Activated CD8-positive, alpha-beta T cell treated with anti-CD3 and anti-CD28 coated beads for 36 hours (primary cell): ENCODE measurements at regions not wholly inside any gene's neighbourhood (a gene's known extent, or its start where the extent isn't known, plus 50 kb on each side); places are given as distances from the start of the nearest gene placed in this dataset.

Source experiments
- ATAC-seq: fragments of 200-7000 bp; cut with Tn5 transposase; one replicate; pipeline ENCODE4 v1.10.0; 2021; ENCODE audit warnings: mild to moderate bottlenecking, moderate library complexity
- CTCF ChIA-PET: fragments of 350-600 bp; sonication (Branson Sonifier 250); formaldehyde crosslinking; loops from one replicate; lab custom pipeline; 2021; ENCODE audit warnings: antibody characterized with exemption; lab: Charles Lee
- POLR2A ChIA-PET: fragments of 350-600 bp; sonication (Branson Sonifier 250); formaldehyde crosslinking; loops from one replicate; lab custom pipeline; 2021; ENCODE audit warnings: antibody characterized with exemption; lab: Charles Lee
- DNase-seq: peaks from one replicate; pipeline ENCODE4 v3.0.0-alpha.2; 2020
- H3K27ac Mint-ChIP-seq: one replicate; pipeline ENCODE4 v1.8.0; 2021; ENCODE audit warnings: mild to moderate bottlenecking, mixed read lengths
- H3K27me3 Mint-ChIP-seq: one replicate; pipeline ENCODE4 v1.8.0; 2021; ENCODE audit warnings: mixed read lengths
- H3K36me3 Mint-ChIP-seq: one replicate; pipeline ENCODE4 v1.8.0; 2021; ENCODE audit warnings: low read depth, mixed read lengths
- H3K4me1 Mint-ChIP-seq: one replicate; pipeline ENCODE4 v1.8.0; 2021; ENCODE audit warnings: low read depth, mixed read lengths
- H3K4me3 Mint-ChIP-seq: one replicate; pipeline ENCODE4 v1.8.0; 2021; ENCODE audit warnings: mild to moderate bottlenecking, moderate library complexity, mixed read lengths
- H3K9me3 Mint-ChIP-seq: one replicate; pipeline ENCODE4 v1.8.0; 2021; ENCODE audit warnings: mixed read lengths
- CTCF ChIP-seq: fragments of 200-600 bp; IDR thresholded peaks from one replicate; pipeline ENCODE4 v1.8.0; 2022; ENCODE audit warnings: antibody characterized with exemption, mild to moderate bottlenecking
- intact Hi-C: fragments of 100-400 bp; cut with micrococcal nuclease; formaldehyde crosslinking; loops from one replicate; pipeline ENCODE4 v1.10.0; 2022

- Mint-ChIP-seq H3K9me3 (peaks cover 2% of the 10 kb centered on the region), H3K27ac (no peak overlapping the region), H3K4me1 (no peaks in the 10 kb centered on the region), H3K27me3 (no peaks in the 10 kb centered on the region), H3K4me3 (no peak overlapping the region), H3K36me3 (no peaks in the 10 kb centered on the region)
- DNase-seq (no peak), ATAC-seq (no peak)
- intact Hi-C loops: no loop called here
- ChIA-PET POLR2A (no interaction called here), CTCF (interaction anchor here (1.2 to 1.3 kb wide), 2 partner anchors 29 to 350 kb away, joined by 4 read pairs; no protein-coding TSS in a partner anchor)
- no peak for TF ChIP-seq CTCF
These were observed 222.7 kb upstream of the ZMIZ1 start for GRCh38 chr10:78846071-78846470.

GRCh38 chr10:78846760-78847159 is 222.0 kb upstream of the ZMIZ1 start:
- peaks cover 2% of the 10 kb centered on the region for H3K9me3 Mint-ChIP-seq
- CTCF ChIA-PET: interaction anchor here (1.2 kb wide), 1 partner anchor 28 kb away, joined by 4 read pairs; no protein-coding TSS in a partner anchor
- POLR2A ChIA-PET: no interaction called here

GRCh38 chr10:78847485-78847884 is 221.3 kb upstream of the ZMIZ1 start:
- no peak for DNase-seq
- CTCF ChIA-PET: interaction anchor here (1.2 kb wide), 1 partner anchor 27 kb away, joined by 4 read pairs; no protein-coding TSS in a partner anchor
- intact Hi-C loops: no loop called here
- Mint-ChIP-seq H3K9me3 (peaks cover 2% of the 10 kb centered on the region), H3K27me3 (no peaks in the 10 kb centered on the region), H3K4me3 (no peak overlapping the region), H3K36me3 (no peaks in the 10 kb centered on the region), H3K4me1 (no peaks in the 10 kb centered on the region), H3K27ac (no peak overlapping the region)
- ATAC-seq: no peak
- no peak for TF ChIP-seq CTCF
- POLR2A ChIA-PET: no interaction called here

More at GRCh38 chr10:78846760-78847159, 222.0 kb upstream of the ZMIZ1 start:
- DNase-seq (no peak), ATAC-seq (no peak)
- TF ChIP-seq CTCF: no peak
- no peaks in the 10 kb centered on the region for H3K4me1 Mint-ChIP-seq
- intact Hi-C loops: no loop called here
- H3K27me3 Mint-ChIP-seq: no peaks in the 10 kb centered on the region
- H3K27ac Mint-ChIP-seq: no peak overlapping the region
- H3K36me3 Mint-ChIP-seq: no peaks in the 10 kb centered on the region
- no peak overlapping the region for H3K4me3 Mint-ChIP-seq

- intact Hi-C loops: no loop called here
- no peaks in the 10 kb centered on the region for H3K9me3 Mint-ChIP-seq
- no peak for ATAC-seq
- H3K36me3 Mint-ChIP-seq: no peaks in the 10 kb centered on the region
- H3K4me1 Mint-ChIP-seq: no peaks in the 10 kb centered on the region
- DNase-seq: no peak
- H3K27ac Mint-ChIP-seq: no peak overlapping the region
- TF ChIP-seq CTCF: no peak
- no peaks in the 10 kb centered on the region for H3K27me3 Mint-ChIP-seq
- no peak overlapping the region for H3K4me3 Mint-ChIP-seq
- POLR2A ChIA-PET: no interaction called here
- CTCF ChIA-PET: interaction anchor here (0.7 kb wide), 1 partner anchor 346 kb away, joined by 3 read pairs; no protein-coding TSS in a partner anchor
These were observed 219.7 kb upstream of the ZMIZ1 start for GRCh38 chr10:78849115-78849514.

- DNase-seq (no peak), ATAC-seq (no peak)
- H3K27me3 Mint-ChIP-seq: no peaks in the 10 kb centered on the region
- no peaks in the 10 kb centered on the region for H3K9me3 Mint-ChIP-seq
- CTCF ChIA-PET: interaction anchor here (0.7 kb wide), 1 partner anchor 16 kb away, joined by 3 read pairs; no protein-coding TSS in a partner anchor
- POLR2A ChIA-PET: interaction anchor here (0.6 kb wide), 1 partner anchor 195 kb away, joined by 4 read pairs; no protein-coding TSS in a partner anchor
- H3K27ac Mint-ChIP-seq: no peak overlapping the region
- TF ChIP-seq CTCF: no peak
- no peak overlapping the region for H3K4me3 Mint-ChIP-seq
- H3K36me3 Mint-ChIP-seq: no peaks in the 10 kb centered on the region
- no peaks in the 10 kb centered on the region for H3K4me1 Mint-ChIP-seq
- intact Hi-C loops: loop anchor here (10.0 kb wide), 1 partner anchor 345 kb away; no protein-coding TSS in a partner anchor
These were observed 219.0 kb upstream of the ZMIZ1 start for GRCh38 chr10:78849731-78850130.
